NB4 (cell line): ENCODE measurements at regions not wholly inside any gene's neighbourhood (a gene's known extent, or its start where the extent isn't known, plus 50 kb on each side); places are given as distances from the start of the nearest gene placed in this dataset.

Experiments used
- DNase-seq: peaks from one replicate; pipeline ENCODE4 v3.0.0; 2010; ENCODE audit warnings: low read depth
- H3K4me3 ChIP-seq: one replicate; pipeline ENCODE4 v1.5.1; 2011; ENCODE audit warnings: mild to moderate bottlenecking, low read depth, low read length, moderate library complexity
- CTCF ChIP-seq: IDR thresholded peaks from one replicate; pipeline ENCODE4 v1.5.1; 2012; ENCODE audit warnings: low read depth, low read length
- MYC ChIP-seq: IDR thresholded peaks from 2 replicates; pipeline ENCODE4 v1.6.1; 2011; ENCODE audit warnings: low read depth, low read length
- POLR2A ChIP-seq: IDR thresholded peaks from 2 replicates; pipeline ENCODE4 v1.6.1; 2011; ENCODE audit warnings: mild to moderate bottlenecking; ENCODE audit not compliant: insufficient read length; ENCODE audit errors: extremely low read depth
- TF ChIP-seq, protein P1 (sequence below): IDR thresholded peaks from 2 replicates; pipeline ENCODE4 v1.6.1; 2011; ENCODE audit warnings: low read depth, low read length

- no peak for DNase-seq
- TF ChIP-seq, protein P1, sequence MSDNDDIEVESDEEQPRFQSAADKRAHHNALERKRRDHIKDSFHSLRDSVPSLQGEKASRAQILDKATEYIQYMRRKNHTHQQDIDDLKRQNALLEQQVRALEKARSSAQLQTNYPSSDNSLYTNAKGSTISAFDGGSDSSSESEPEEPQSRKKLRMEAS = no peak
- no peak for TF ChIP-seq POLR2A
- no peak for TF ChIP-seq CTCF
- TF ChIP-seq MYC = no peak
- no peak overlapping the region for H3K4me3 ChIP-seq
Observed at GRCh38 chr1:228904222-228904621, 168.9 kb downstream of the RHOU start.

GRCh38 chr1:228905701-228906101, 170.4 kb downstream of the RHOU start:
- H3K4me3 ChIP-seq = no peak overlapping the region
- DNase-seq = peak; percentile 62
- TF ChIP-seq POLR2A = peak; percentile 62
- TF ChIP-seq, protein P1 = no peak

DNA sequence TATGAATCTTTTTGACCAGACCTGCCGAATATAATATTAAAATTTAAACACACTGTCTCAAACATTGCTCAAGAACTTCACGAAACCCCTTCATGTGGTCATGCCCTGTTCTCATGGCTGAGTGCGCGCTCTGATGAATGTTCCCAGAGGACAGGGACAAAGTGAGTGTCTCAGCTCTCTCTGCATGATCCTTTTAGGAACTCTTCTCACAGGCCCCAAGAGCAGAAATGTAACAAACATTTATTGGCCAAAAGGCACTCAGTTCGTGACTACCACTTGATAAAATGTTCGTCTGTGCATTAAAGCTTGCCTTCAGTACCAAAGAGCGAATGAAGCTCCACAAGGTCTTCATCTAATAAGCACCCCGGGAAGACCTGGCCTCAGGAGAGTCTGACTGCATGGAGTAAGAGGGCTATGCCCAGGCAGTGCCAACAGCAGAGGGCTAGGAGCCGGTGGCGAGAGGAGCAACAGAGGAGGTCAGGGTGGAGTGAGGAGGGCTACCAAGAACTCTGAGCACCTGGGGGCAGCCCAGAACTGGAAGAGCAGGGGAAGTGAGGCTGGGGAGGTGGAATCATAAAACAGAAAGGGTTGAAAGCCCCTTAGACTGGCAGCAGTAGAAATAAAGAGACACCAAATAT, 171.1 kb downstream of the RHOU start:
- TF ChIP-seq CTCF = no peak
- TF ChIP-seq POLR2A = no peak
- TF ChIP-seq, protein P1 = no peak
- TF ChIP-seq MYC = no peak
- H3K4me3 ChIP-seq = no peak overlapping the region
- DNase-seq = peak; percentile 33

DNA sequence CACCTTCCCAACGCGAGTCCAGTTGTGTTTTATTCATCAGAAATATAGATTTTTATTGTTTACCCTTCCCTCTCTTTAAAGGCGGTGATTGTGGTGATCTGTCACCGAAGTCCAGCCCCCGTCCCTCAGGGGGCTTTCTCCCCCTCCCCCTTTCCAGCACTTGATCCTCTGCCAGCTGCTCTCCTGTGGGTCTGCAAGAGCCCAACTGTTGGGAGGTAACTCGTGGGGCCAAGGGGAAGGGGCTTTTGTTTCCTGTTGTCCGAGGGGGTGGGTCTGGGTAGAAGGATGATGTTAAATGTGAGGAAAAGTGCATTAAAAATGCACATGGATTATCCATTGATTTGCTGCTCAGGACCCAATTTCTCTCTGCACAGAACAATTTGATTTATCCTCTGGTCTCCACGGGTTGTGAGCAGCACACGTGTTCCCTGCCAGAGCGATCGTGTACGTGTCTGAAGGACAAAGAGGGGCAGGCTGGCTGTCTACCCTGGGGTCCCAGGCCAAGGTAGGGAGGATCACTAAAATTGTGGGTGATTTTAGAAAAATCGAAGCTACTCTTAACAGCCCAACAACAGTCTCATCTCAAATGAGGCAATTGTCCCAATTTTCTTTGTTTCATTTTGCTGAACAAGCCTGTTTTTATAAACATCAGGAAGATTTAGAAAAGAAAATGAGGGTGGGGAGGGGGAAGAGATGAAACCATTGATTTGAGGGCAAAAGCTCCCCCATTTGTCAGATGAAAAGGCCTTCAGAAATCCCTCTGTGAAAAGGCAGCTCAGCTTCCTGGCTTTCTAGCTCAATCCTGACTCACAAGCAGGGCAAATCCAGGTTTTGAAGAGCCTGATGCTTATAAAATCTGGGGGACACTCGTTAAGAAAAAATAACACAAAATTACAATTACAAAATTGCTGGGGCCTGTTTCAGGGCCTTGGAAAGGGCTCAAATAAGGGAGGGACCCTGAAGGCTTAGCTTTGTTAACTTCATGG, 176.2 kb downstream of the RHOU start:
- TF ChIP-seq POLR2A = no peak
- TF ChIP-seq MYC = no peak
- no peak for DNase-seq
- H3K4me3 ChIP-seq = no peak overlapping the region

DNA sequence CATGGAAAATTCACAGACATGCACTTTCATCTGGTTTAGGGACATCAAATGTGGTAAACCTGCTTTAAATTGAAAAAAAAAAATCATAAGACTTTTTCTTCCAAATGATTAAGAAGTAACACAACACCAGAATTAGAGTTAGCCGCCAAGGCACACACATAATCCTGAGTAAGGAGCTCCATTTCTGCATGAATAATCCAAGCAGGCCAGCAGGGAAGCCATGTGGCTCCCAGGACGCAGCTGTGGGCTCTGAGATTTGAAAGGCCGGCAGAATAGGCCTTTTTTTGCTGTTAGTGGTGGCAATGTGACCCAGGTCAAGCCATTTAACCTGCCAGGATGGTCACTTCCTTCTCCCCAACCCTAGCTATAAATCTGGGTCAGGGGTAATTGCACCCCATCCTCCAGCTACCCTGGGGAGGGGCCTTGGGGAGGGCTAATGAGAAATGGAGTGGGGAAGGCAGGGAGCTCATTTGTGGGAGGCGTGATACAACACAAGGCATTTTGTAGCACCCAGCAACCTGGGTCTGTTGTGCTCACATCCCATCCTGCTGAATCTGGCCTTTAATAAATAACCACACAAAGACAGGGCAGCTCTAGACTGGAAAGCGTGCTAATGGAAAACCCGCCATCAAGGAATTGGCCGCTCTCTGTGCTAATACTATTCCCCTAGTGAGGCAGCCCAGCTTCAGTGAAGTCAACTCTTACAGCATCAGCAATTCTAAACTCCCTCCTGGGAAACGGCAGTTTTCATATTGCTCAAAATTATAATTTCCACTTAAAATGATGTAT, 178.5 kb downstream of the RHOU start:
- H3K4me3 ChIP-seq = no peak overlapping the region
- TF ChIP-seq CTCF (no peak), MYC (no peak), POLR2A (no peak)
- TF ChIP-seq, protein P1 = no peak
- DNase-seq = no peak

DNA sequence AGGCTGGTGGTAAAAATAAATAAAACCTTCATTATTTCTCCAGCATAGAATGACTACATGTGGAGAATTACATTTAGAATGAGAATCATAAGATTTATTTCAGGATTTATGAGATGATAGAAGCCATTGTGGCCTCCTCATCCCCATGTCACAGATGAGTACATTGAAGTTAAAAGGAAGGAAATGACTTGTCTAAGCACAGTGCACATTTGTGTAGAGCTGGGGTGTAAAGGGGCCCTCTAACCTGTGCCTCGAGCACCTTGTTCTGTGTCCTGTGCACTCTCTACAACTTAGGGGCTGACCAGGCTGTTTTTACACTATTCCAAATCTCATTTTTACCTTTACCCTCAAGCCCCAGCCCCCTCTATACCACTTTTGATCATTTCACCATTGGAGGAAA, 179.4 kb downstream of the RHOU start:
- no peak overlapping the region for H3K4me3 ChIP-seq
- no peak for DNase-seq
- TF ChIP-seq, protein P1 = no peak
- TF ChIP-seq MYC (no peak), CTCF (no peak), POLR2A (no peak)
